Gastrocnemius medialis (tissue), 4 donors: ENCODE measurements at regions not wholly inside any gene's neighbourhood (a gene's known extent, or its start where the extent isn't known, plus 50 kb on each side); places are given as distances from the start of the nearest gene placed in this dataset.
A peak's percentile ranks its signal among the peaks of the same experiment; 100 is the strongest.
"Not testable (repeated sequence)": the region's sequence is repeated elsewhere in the genome, so short reads cannot be mapped to it uniquely, and the experiment has no call there.

Experiments used
- ATAC-seq, 2 donors: fragments of 150-250 bp; one replicate each; pipeline ENCODE4 v1.9.1; 2016
- DNase-seq, 2 donors: peaks; one replicate each; pipeline ENCODE4 v3.0.0-alpha.2; 2019
- H3K27ac ChIP-seq, 4 donors: fragments of 200-600 bp; sonication (generic); 1 replicate in 1 of 4; 2 replicates in 3 of 4; pipeline ENCODE4 v1.5.1; 2016 to 2018; ENCODE audit warnings: mild to moderate bottlenecking in 2 of 4, moderate library complexity in 1 of 4
- H3K27me3 ChIP-seq, 3 donors: fragments of 200-600 bp; sonication (generic) in 2 of 3; 1 replicate in 1 of 3; 2 replicates in 2 of 3; pipeline versions ENCODE4 v1.5.1 to v1.6.0; 2016 to 2019; ENCODE audit warnings: mild to moderate bottlenecking in 1 of 3, moderate library complexity in 1 of 3
- H3K36me3 ChIP-seq, 2 donors: fragments of 200-600 bp; sonication (generic) in 1 of 2; one replicate each; pipeline ENCODE4 v1.5.1; 2017 to 2018
- H3K4me1 ChIP-seq, 2 donors: fragments of 200-600 bp; sonication (generic) in 1 of 2; one replicate each; pipeline ENCODE4 v1.5.1; 2016 to 2017; ENCODE audit warnings: mild to moderate bottlenecking in 2 of 2
- H3K4me3 ChIP-seq, 4 donors: fragments of 200-600 bp; sonication (generic) in 3 of 4; 1 replicate in 1 of 4; 2 replicates in 3 of 4; pipeline ENCODE4 v1.5.1; 2016 to 2019; ENCODE audit warnings: mild to moderate bottlenecking in 2 of 4
- H3K9me3 ChIP-seq, 3 donors: fragments of 200-600 bp; sonication (generic) in 2 of 3; 1 replicate in 1 of 3; 2 replicates in 2 of 3; pipeline ENCODE4 v1.5.1; 2016 to 2019
- CTCF ChIP-seq, 5 experiments: fragments of 450-650 bp in 3 of 5; fragments of 200-600 bp in 2 of 5; sonication (generic) in 2 of 5; IDR thresholded peaks in 4 of 5; conservative IDR thresholded peaks in 1 of 5; 1 replicate in 4 of 5; 2 replicates in 1 of 5; pipeline ENCODE4 v1.5.1; 2016 to 2019; ENCODE audit warnings: antibody characterized with exemption in 5 of 5, mild to moderate bottlenecking in 3 of 5, moderate library complexity in 3 of 5
- POLR2A ChIP-seq, 2 donors: fragments of 450-650 bp; IDR thresholded peaks; one replicate each; pipeline ENCODE4 v1.6.1; 2017; ENCODE audit warnings: antibody characterized with exemption in 2 of 2, mild to moderate bottlenecking in 2 of 2, moderate library complexity in 2 of 2
- in situ Hi-C, 4 donors: fragments of 200-750 bp; cut with MboI; loops; one replicate each; pipeline versions ENCODE4 v1.15.0 to v1.8.0; 2017; ENCODE audit warnings: low sequenced_read_pairs in 4 of 4
- intact Hi-C: fragments of 100-400 bp; cut with DNase I; formaldehyde crosslinking; loops from one replicate; pipeline ENCODE4 v1.15.1; 2023; ENCODE audit warnings: low total_unique reads

- Histone ChIP-seq H3K36me3 (no peaks in the 10 kb centered on the region), H3K27me3 (peaks cover 0 to 8% (median 0%) of the 10 kb centered on the region in 3 donors), H3K4me3 (no peak overlapping the region), H3K9me3 (no peaks in the 10 kb centered on the region), H3K27ac (no peak overlapping the region), H3K4me1 (no peaks in the 10 kb centered on the region)
- in situ Hi-C loops: no loop called here
- ATAC-seq (no peak), DNase-seq (no peak)
- intact Hi-C loops: no loop called here
- TF ChIP-seq POLR2A (IDR thresholded peaks at IDR 0.05) (no peak), CTCF (IDR thresholded peaks at IDR 0.05 in 4 of 5, conservative IDR thresholded peaks at IDR 0.05 in 1 of 5) (no peak)
Observed at GRCh38 chr19:41510484-41510883, 65.5 kb upstream of the CEACAM21 start.

DNA sequence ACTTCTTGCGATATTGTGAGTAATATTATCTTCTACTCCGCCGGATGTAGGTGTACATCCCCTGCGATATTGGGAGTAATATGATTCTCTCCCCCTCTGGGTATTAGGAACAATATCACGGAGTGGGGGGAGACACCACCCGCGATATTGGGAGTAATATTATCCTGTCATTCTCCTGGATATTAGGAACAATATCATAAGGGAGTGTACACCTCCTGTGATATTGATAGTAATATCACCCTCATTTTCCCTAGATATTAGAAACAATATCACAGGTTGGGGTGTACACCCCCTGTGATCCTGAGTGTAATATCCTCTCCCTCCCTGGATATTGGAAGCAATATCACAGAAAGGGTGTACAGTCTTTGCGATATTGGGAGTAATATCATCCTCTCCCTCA lies 64.3 kb upstream of the CEACAM21 start:
- Histone ChIP-seq H3K4me3 (no peak overlapping the region), H3K36me3 (no peaks in the 10 kb centered on the region), H3K27me3 (peaks cover 0 to 8% (median under 1%) of the 10 kb centered on the region in 3 donors), H3K9me3 (no peaks in the 10 kb centered on the region), H3K4me1 (no peaks in the 10 kb centered on the region), H3K27ac (no peak overlapping the region)
- ATAC-seq: no peak
- in situ Hi-C loops: no loop called here
- DNase-seq: no peak
- intact Hi-C loops: no loop called here
- no peak for TF ChIP-seq POLR2A (IDR thresholded peaks at IDR 0.05)
- TF ChIP-seq CTCF (IDR thresholded peaks at IDR 0.05 in 4 of 5, conservative IDR thresholded peaks at IDR 0.05 in 1 of 5): no peak

- no peak for ATAC-seq
- no peaks in the 10 kb centered on the region for H3K4me1 ChIP-seq
- TF ChIP-seq CTCF (IDR thresholded peaks at IDR 0.05 in 4 of 5, conservative IDR thresholded peaks at IDR 0.05 in 1 of 5) (no peak), POLR2A (IDR thresholded peaks at IDR 0.05) (no peak)
- H3K27me3 ChIP-seq: peaks cover 8 to 19% (median 12%) of the 10 kb centered on the region in 3 donors
- in situ Hi-C loops: no loop called here
- H3K4me3 ChIP-seq: no peak overlapping the region
- H3K27ac ChIP-seq: no peak overlapping the region
- H3K9me3 ChIP-seq: no peaks in the 10 kb centered on the region
- no peaks in the 10 kb centered on the region for H3K36me3 ChIP-seq
- intact Hi-C loops: no loop called here
- no peak for DNase-seq
Observed at GRCh38 chr19:41515015-41515652, 60.8 kb upstream of the CEACAM21 start.

DNA sequence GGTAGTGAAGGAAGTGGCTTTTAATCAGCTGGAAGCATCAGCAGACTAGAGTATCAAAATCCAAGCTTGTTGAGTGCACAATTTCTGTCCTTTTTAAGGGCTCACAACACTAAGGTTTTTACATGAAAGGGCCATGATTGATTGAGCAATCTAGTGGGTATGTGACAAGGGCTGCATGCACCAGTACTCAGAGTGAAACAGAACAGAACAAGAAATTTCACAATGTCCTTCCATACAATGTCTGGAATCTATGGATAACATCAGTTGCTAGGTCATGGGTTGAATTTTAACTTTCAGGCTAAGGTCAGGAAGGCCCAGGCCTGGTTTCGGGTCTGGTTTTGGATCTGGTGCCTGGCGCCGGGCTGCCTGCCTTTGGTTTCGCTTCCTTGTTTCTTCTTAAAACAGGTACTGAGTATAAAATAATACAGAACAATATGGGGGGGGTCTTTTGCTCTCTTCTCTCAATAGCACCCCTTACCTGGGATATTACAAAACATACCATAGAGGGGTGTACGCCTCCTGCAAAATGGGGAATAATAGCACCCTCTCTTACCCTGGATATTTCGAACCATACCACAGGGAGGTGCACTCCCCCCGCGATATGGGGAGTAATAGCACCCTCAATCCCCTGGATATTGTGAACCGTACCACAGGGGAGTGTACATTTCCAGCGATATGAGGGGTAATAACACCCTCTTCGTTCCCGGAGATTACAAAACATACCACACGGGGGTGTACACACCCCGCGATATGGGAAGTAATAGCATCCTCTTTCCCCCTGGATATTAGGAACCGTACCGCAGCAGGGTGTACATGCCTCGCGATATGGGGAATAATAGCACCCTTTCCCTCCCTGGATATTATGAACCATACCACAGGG lies 59.4 kb upstream of the CEACAM21 start:
- peak in 1 of 5 experiments; percentile 30 for TF ChIP-seq CTCF (IDR thresholded peaks at IDR 0.05 in 4 of 5, conservative IDR thresholded peaks at IDR 0.05 in 1 of 5)
- H3K4me3 ChIP-seq, H3K36me3 ChIP-seq, H3K4me1 ChIP-seq, ATAC-seq, H3K27ac ChIP-seq, H3K9me3 ChIP-seq, DNase-seq, intact Hi-C loops, in situ Hi-C loops: not testable (repeated sequence)
- peaks cover 8 to 24% (median 24%) of the 10 kb centered on the region in 3 donors for H3K27me3 ChIP-seq
